PC-3 (cell line): ENCODE measurements at regions not wholly inside any gene's neighbourhood (a gene's known extent, or its start where the extent isn't known, plus 50 kb on each side); places are given as distances from the start of the nearest gene placed in this dataset.
"Not testable (repeated sequence)": the region's sequence is repeated elsewhere in the genome, so short reads cannot be mapped to it uniquely, and the experiment has no call there.

ENCODE experiments used
- ATAC-seq: fragments of 200-7000 bp; cut with Tn5 transposase; 2 replicates; pipeline ENCODE4 v1.9.1; 2020; ENCODE audit warnings: mild to moderate bottlenecking, moderate library complexity
- BruUV-seq: library from RNA; stranded (reverse); fragments of 400-500 nt; replicated peaks from 2 replicates; lab custom pipeline; 2021; lab: Mats Ljungman, UMichigan
- CTCF ChIA-PET: fragments of 300-600 bp; sonication (Branson Sonifier 250); formaldehyde crosslinking; loops from one replicate; lab custom pipeline; 2022; ENCODE audit warnings: antibody characterized with exemption; lab: Charles Lee
- POLR2A ChIA-PET: fragments of 300-600 bp; sonication (Branson Sonifier 250); formaldehyde crosslinking; loops from one replicate; lab custom pipeline; 2022; ENCODE audit warnings: antibody characterized with exemption; ENCODE audit not compliant: unreplicated experiment; lab: Charles Lee
- DNase-seq: peaks from one replicate; pipeline ENCODE4 v3.0.0-alpha.2; 2015
- H2AFZ ChIP-seq: fragments of 300-600 bp; sonication (generic); 2 replicates; pipeline ENCODE4 v1.6.0; 2016; ENCODE audit warnings: antibody characterized with exemption, low read length
- H3F3A ChIP-seq: fragments of 300-600 bp; sonication (generic); one replicate; pipeline ENCODE4 v1.6.0; 2017; ENCODE audit warnings: antibody characterized with exemption, low read length, control low read depth, mild to moderate bottlenecking; ENCODE audit not compliant: unreplicated experiment
- H3K27ac ChIP-seq: fragments of 300-600 bp; sonication (generic); 2 replicates; pipeline ENCODE4 v1.5.1; 2016; ENCODE audit warnings: mild to moderate bottlenecking, low read length
- H3K27me3 ChIP-seq: fragments of 300-600 bp; sonication (generic); 2 replicates; pipeline ENCODE4 v1.6.1; 2016; ENCODE audit warnings: low read length, mixed read lengths
- H3K36me3 ChIP-seq: fragments of 300-600 bp; sonication (generic); 2 replicates; pipeline ENCODE4 v1.6.1; 2016; ENCODE audit warnings: low read depth, mixed run types, low read length, mixed read lengths
- H3K4me1 ChIP-seq: fragments of 300-600 bp; sonication (generic); 2 replicates; pipeline ENCODE4 v1.5.1; 2016; ENCODE audit warnings: low read length; ENCODE audit not compliant: insufficient read depth
- H3K4me2 ChIP-seq: fragments of 300-600 bp; sonication (generic); 2 replicates; pipeline ENCODE4 v1.6.0; 2016; ENCODE audit warnings: low read length
- H3K4me3 ChIP-seq: fragments of 300-600 bp; sonication (generic); 2 replicates; pipeline ENCODE4 v1.5.1; 2016; ENCODE audit warnings: mild to moderate bottlenecking, low read length, mixed read lengths
- H3K79me2 ChIP-seq: fragments of 300-600 bp; sonication (generic); 2 replicates; pipeline ENCODE4 v1.6.1; 2017; ENCODE audit warnings: low read length, mixed read lengths
- H3K9ac ChIP-seq: fragments of 300-600 bp; sonication (generic); 2 replicates; pipeline ENCODE4 v1.6.0; 2016; ENCODE audit warnings: mild to moderate bottlenecking, low read length
- H3K9me2 ChIP-seq: fragments of 300-600 bp; sonication (generic); replicated peaks from 2 replicates; pipeline ENCODE4 v1.6.1; 2016; ENCODE audit warnings: mixed run types, low read length, mixed read lengths
- H3K9me3 ChIP-seq: fragments of 300-600 bp; sonication (generic); 2 replicates; pipeline ENCODE4 v1.6.1; 2016; ENCODE audit warnings: low read length, mixed read lengths
- H4K20me1 ChIP-seq: fragments of 300-600 bp; sonication (generic); 2 replicates; pipeline ENCODE4 v1.6.1; 2016; ENCODE audit warnings: low read length, mixed read lengths
- EZH2 ChIP-seq: fragments of 300-600 bp; sonication (generic); IDR thresholded peaks from one replicate; pipeline ENCODE4 v1.6.1; 2017; ENCODE audit warnings: antibody characterized with exemption, mild to moderate bottlenecking, low read length; ENCODE audit not compliant: unreplicated experiment
- EZH2phosphoT487 ChIP-seq: fragments of 300-600 bp; sonication (generic); IDR thresholded peaks from 2 replicates; pipeline ENCODE4 v1.6.1; 2018; ENCODE audit warnings: mild to moderate bottlenecking, antibody characterized with exemption, low read length, borderline replicate concordance
- intact Hi-C: fragments of 100-400 bp; cut with micrococcal nuclease; formaldehyde crosslinking; loops from 2 replicates; pipeline ENCODE4 v1.9.0; 2023
- TF ChIP-seq, protein P1 (sequence below): fragments of 300-600 bp; sonication (generic); conservative IDR thresholded peaks from 2 replicates; pipeline ENCODE4 v1.5.1; 2017; ENCODE audit warnings: antibody characterized with exemption, low read depth, mild to moderate bottlenecking, low read length

DNA sequence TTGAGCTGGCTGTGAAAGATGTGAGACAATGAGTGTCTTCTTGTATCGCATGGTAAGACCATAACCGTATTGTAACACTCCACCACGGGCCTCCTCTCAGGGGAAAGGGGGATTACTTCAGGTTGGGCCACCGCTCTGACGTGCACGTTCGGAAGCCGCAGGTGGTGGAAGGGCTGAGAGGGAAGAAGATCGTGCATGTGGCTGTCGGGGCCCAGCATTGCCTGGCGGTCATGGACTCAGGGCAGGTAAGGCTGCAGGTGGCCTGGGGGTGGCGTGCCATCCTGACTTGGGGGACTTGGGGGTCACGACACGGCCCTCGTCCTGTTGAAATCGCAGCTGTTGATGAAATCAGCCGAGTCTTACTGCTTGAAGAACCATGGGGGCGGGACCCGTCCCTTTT, 87.3 kb upstream of the FAN1 start:
- Histone ChIP-seq H4K20me1 (no peaks in the 10 kb centered on the region), H3K36me3 (no peaks in the 10 kb centered on the region), H3K9ac (no peak overlapping the region), H3K4me2 (no peak overlapping the region), H3K4me3 (no peak overlapping the region), H3F3A (no peaks in the 10 kb centered on the region), H3K27me3 (peaks cover 6% of the 10 kb centered on the region; the same call in 1 of the 2 replicates), H3K27ac (no peak overlapping the region), H3K79me2 (no peaks in the 10 kb centered on the region), H2AFZ (no peak overlapping the region), H3K4me1 (no peaks in the 10 kb centered on the region), H3K9me3 (no peaks in the 10 kb centered on the region), H3K9me2 (no peaks in the 10 kb centered on the region)
- POLR2A ChIA-PET, result no interaction called here
- CTCF ChIA-PET, result interaction anchor here (0.6 kb wide), 1 partner anchor 116 kb away, joined by 8 read pairs; no protein-coding TSS in a partner anchor
- TF ChIP-seq EZH2phosphoT487 (no peak), EZH2 (no peak)
- TF ChIP-seq, protein P1, sequence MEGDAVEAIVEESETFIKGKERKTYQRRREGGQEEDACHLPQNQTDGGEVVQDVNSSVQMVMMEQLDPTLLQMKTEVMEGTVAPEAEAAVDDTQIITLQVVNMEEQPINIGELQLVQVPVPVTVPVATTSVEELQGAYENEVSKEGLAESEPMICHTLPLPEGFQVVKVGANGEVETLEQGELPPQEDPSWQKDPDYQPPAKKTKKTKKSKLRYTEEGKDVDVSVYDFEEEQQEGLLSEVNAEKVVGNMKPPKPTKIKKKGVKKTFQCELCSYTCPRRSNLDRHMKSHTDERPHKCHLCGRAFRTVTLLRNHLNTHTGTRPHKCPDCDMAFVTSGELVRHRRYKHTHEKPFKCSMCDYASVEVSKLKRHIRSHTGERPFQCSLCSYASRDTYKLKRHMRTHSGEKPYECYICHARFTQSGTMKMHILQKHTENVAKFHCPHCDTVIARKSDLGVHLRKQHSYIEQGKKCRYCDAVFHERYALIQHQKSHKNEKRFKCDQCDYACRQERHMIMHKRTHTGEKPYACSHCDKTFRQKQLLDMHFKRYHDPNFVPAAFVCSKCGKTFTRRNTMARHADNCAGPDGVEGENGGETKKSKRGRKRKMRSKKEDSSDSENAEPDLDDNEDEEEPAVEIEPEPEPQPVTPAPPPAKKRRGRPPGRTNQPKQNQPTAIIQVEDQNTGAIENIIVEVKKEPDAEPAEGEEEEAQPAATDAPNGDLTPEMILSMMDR, result no peak
- intact Hi-C loops, result no loop called here
- no TSS peak for BruUV-seq
- DNase-seq, result no peak
- no peak for ATAC-seq

DNA sequence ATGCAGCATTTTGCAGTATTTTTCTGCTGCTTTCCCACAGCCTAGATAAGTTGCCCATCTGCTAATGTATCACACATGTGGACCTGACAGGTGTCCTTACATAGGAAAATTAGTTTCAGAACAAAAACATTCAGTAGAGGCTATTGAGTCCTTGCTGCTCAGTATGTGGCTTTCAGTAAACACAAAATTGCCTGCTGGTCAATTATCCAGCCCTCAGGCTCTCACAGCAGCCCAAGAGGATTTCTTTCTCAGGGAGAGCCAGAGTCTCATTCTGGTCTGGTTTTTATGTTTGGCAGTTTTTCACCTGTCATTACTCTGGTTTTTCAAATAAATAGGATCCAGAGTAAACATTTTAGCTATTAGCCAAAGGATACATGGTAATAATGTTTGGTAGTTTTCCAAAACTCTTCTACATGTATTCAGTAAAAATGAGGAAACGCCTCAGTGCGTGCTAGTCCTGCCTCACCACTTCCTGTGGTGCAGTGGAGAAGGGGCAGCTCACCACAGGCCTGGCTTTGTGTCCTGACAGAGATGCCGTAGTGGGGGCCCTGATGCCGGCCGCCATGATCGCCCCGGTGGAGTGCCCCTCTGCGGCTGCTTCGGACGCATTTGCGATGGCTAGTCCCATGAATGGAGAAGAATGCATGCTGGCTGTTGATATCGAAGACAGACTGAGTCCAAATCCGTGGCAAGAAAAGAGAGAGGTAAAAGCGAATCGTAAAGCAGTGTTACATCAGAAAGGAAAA, 80.5 kb upstream of the FAN1 start:
- H3K27ac ChIP-seq, POLR2A ChIA-PET, H3F3A ChIP-seq, H3K4me2 ChIP-seq, H2AFZ ChIP-seq, H3K9ac ChIP-seq, H3K36me3 ChIP-seq, H3K4me1 ChIP-seq, BruUV-seq, H4K20me1 ChIP-seq, H3K4me3 ChIP-seq, H3K9me3 ChIP-seq, ATAC-seq, H3K79me2 ChIP-seq, DNase-seq, H3K9me2 ChIP-seq, CTCF ChIA-PET: not testable (repeated sequence)
- H3K27me3 ChIP-seq, result peaks cover 13% of the 10 kb centered on the region; the same call in 1 of the 2 replicates
- intact Hi-C loops, result loop anchor here (10.0 kb wide), 1 partner anchor 172 kb away; the partner anchor contains the start of gene MTMR10

DNA sequence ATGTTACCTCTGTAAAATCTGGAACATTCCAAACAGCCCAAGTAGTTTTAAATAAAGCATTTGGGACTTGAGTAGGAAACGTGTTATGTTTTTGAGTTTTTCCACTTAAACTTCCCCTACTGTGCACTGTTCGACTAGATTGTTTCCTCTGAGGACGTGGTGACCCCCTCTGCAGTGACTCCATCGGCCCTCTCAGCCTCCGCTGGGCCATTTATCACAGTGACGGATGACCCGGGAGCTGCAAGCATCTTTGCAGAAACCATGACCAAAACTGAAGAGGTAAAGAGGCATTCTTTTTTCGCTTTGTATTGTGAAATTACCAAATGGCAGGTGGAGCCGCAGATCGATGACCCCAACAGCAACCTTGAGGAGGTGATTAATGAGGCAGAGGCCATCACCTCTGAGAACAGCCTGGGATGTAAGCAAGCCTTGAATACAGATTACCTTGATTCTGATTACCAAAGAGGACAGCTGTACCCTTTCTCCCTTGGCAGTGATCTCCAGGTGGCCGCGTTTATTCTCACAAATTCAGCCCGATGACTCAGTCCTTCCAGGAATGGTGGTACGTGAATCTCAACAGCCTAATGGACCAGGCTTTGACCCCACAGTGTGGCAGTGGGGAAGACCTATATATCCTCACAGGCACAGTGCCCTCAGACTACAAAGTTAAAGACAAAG, 79.1 kb upstream of the FAN1 start:
- H4K20me1 ChIP-seq, result no peaks in the 10 kb centered on the region
- no peaks in the 10 kb centered on the region; the same call in 1 of the 2 replicates for H3K4me1 ChIP-seq
- peaks cover 13% of the 10 kb centered on the region; the same call in 1 of the 2 replicates for H3K27me3 ChIP-seq
- H3F3A ChIP-seq, result no peaks in the 10 kb centered on the region
- H3K36me3 ChIP-seq, result no peaks in the 10 kb centered on the region
- BruUV-seq, result no TSS peak
- ChIA-PET CTCF (no interaction called here), POLR2A (no interaction called here)
- ATAC-seq (no peak), DNase-seq (no peak)
- no peak overlapping the region for H3K4me3 ChIP-seq
- TF ChIP-seq, protein P1, result no peak
- TF ChIP-seq EZH2 (no peak), EZH2phosphoT487 (no peak)
- intact Hi-C loops, result loop anchor here (10.0 kb wide), 1 partner anchor 170 kb away; the partner anchor contains the start of gene MTMR10
- H3K4me2 ChIP-seq, result no peak overlapping the region
- no peaks in the 10 kb centered on the region for H3K79me2 ChIP-seq
- no peak overlapping the region for H3K9ac ChIP-seq
- no peak overlapping the region for H2AFZ ChIP-seq
- H3K27ac ChIP-seq, result no peak overlapping the region
- no peaks in the 10 kb centered on the region for H3K9me3 ChIP-seq
- no peaks in the 10 kb centered on the region for H3K9me2 ChIP-seq
